NCI-H526 (cell line): ENCODE measurements at regions not wholly inside any gene's neighbourhood (a gene's known extent, or its start where the extent isn't known, plus 50 kb on each side); places are given as distances from the start of the nearest gene placed in this dataset.

Experiments used
- DNase-seq, 2 experiments: peaks; one replicate each; lab custom pipeline; 2025; lab: John Stamatoyannopoulos, UW

DNA sequence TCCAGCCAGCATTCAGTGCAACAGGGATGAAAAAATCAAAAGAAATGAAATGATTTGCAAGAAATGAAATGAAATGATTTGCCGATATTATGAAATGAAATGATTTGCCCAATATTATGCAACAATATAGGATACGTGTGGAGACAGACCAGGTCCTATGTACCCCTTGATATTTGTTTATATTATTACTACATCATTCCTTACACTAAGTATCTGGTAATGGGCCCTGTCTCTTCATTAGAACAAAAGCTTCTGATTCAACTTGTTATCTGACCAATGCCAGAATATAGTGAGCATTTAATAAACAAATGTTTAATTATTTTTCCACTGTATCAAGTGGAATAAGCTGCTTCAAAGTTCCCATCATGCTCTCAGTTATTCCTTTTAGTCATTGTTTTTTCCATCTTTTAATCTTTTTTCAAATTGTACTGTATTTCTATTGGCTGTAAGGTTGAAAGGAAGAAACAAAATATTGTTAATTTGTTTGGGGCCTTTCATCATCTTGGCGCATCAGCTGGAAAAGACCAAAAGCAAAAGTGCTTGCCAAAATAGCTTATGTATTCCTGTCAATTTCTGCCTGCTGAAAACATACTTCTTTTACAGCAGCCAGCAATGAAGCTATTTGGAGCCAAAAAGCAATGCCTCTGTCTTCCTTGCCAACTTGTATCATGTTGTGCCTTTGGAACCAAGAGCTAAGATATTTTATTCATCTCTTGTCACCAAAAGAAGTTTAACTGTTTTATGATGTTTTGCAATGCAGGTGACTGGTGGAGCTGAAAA, 2314.9 kb downstream of the LRRC4C start:
- DNase-seq = no peak

- DNase-seq = no peak
Observed at GRCh38 chr11:39139581-39139980, 2319.9 kb downstream of the LRRC4C start.

DNA sequence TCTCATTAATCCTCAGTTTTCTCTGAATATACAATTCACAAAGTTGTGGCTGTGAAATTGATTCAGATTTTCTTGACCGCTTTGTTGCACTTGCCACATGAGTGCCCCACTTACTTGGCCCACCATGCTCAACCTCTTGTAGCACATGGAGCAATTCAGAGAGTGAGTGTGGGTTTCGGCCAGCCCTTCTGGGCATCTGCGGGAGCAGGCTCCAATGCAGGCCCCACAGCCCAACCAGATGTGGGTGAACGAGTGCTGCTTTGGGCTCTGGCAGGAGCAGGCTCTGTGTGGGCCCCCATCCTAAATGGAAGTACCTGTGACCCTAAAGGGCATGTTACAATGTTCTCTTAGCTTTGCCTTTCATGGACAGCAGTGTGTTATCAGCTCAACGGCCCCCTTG, 2338.6 kb downstream of the LRRC4C start:
- no peak for DNase-seq

DNA sequence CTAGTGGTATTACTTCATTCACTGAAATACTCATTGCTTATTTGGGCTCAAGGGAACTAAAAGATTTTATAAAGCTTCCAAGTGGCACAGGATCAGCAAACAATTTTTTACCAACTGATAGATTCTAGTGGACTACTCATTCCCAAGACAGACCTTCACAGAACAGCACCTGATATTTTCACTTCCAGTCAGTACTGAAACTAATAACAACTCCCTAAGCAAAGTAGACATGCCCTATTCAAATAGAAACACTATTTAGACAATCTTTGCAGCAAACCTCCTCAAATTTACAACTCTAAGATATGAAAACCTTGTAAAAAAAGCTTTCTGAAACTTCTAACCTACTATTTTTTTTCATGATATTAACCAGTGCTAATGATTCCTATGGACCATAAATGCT, 2345.8 kb downstream of the LRRC4C start:
- DNase-seq = no peak

DNA sequence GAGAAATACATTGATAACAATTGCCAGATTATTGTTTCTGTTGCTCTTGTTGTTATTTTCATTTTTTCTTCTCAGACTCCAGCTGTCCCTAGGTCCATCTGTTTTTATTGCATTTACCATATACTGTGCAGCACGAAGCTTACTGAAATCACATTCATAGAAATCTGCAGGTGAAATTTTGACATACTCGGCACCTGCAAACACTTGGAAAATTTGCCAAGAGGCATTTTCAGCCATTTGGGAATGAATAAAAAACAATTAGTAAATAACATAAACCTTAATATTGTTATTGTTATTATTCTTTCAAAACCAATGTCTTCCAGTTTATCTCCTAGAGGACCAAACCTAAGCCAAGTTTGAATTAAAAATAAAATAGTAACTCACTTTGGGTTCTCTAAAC, 2357.2 kb downstream of the LRRC4C start:
- DNase-seq = no peak

GRCh38 chr11:39078465-39078864, 2381.0 kb downstream of the LRRC4C start:
- DNase-seq = no peak

DNA sequence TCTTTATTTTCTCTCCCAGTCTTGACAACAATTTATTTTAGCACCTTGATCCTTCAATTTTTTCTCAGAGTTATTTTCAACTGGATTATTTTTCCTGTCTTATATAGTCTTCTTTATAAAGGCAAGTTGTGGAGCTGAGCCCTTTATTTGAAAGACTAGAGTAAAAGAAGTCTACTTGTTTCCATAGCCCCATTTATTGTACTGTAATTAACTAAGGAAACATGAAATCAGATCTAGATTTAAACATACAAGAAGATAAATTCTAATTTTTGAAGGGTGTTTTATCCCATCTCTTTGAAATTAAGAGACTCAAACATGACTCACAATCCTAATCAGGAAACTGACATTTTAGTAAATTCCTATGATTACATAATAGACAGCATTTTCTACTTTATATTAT, 2421.8 kb downstream of the LRRC4C start:
- no peak for DNase-seq

- DNase-seq = no peak
Observed at GRCh38 chr11:39036021-39036420, 2423.4 kb downstream of the LRRC4C start.

GRCh38 chr11:39021539-39021938, 2423.5 kb upstream of the RAG2 start:
- no peak for DNase-seq

- no peak for DNase-seq
Observed at GRCh38 chr11:39011797-39012196, 2413.8 kb upstream of the RAG2 start.

GRCh38 chr11:38990841-38991240, 2392.8 kb upstream of the RAG2 start:
- DNase-seq = no peak

GRCh38 chr11:38990139-38990538, 2392.1 kb upstream of the RAG2 start:
- DNase-seq = no peak

DNA sequence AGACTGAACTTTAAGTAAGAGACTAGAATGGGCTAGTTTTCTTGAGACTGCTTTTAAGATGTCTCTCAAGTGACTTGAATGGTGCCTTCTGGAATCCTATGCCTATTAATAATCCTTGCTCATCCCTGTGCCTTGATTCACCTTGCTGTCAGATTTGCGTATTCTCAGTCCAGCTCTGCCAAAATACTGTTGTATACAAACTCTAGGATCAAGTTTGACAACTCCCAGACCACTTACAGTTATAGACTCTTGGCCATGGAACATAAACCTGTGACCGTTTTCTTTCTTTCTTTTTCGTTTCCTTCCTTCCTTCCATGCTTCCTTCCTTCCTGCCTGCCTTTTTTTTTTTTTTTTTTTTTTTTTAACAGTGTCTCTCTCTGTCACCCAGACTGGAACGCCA, 2390.9 kb upstream of the RAG2 start:
- DNase-seq = no peak

DNA sequence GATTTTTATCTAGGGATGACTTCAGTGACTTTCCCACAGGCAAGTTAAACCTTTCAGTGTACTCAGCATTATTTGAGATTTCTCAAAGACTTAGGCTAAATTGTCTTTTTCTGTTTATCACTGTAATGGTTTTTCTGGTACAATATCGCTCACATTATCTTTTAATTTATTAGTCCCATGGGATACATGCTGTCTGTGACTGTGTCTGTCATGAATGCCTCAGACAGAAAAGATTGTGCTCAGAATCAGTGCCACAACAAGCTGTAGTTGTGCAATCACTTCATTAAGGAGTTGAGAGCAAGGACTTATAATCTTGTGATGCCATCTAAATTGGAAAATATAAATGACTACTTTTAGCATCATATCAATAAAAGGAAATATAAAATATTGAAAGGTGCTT, 2374.2 kb upstream of the RAG2 start:
- DNase-seq = no peak

GRCh38 chr11:38971141-38971540, 2373.1 kb upstream of the RAG2 start:
- DNase-seq = no peak

GRCh38 chr11:38968951-38969350, 2370.9 kb upstream of the RAG2 start:
- no peak for DNase-seq

- DNase-seq = no peak
Observed at GRCh38 chr11:38952698-38953097, 2354.7 kb upstream of the RAG2 start.

GRCh38 chr11:38950867-38951266, 2352.8 kb upstream of the RAG2 start:
- no peak for DNase-seq

GRCh38 chr11:38948392-38948791, 2350.4 kb upstream of the RAG2 start:
- no peak for DNase-seq

DNA sequence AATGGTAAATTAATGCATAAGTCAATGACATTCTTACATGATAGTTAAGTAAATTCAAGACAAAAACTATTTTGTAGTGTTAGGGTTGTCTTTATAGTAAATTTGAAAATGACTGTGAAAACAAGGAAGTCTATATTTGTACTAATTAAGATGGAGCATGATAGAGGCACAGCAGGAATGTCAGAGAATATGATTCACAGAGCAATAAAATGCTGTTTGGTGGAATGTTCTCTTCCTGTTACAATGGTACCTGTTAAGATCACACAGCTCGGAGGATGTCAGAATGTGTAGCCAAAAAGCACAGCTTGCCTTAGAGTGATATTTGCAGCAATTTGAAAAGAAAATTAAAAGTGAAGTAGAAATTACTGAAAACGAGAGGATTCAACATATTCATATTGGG, 2339.7 kb upstream of the RAG2 start:
- DNase-seq = no peak

GRCh38 chr11:38935941-38936340, 2337.9 kb upstream of the RAG2 start:
- DNase-seq = no peak

GRCh38 chr11:38927993-38928392, 2330.0 kb upstream of the RAG2 start:
- no peak for DNase-seq

GRCh38 chr11:38924644-38925043, 2326.6 kb upstream of the RAG2 start:
- DNase-seq = no peak

DNA sequence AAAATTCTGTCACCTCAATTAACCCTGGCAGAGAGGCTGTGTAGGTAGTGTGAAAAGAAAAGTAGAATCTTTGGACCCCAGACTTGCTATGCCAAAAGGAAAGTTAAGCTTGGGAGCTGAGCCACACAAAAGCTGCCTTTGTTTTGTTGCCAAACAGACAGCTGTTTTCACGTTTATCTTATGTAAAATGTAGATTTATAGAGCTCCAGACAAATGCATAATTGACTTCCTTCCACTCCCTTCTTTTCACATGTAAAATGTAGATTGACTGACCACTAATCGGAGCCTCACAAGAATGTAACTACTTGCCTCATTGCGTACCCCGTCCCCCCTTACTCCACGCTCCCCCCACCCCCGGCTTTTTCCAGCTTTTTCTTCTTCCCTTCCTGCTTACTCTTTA, 2302.2 kb upstream of the RAG2 start:
- no peak for DNase-seq
